SK-N-SH (cell line): ENCODE measurements at regions not wholly inside any gene's neighbourhood (a gene's known extent, or its start where the extent isn't known, plus 50 kb on each side); places are given as distances from the start of the nearest gene placed in this dataset.

Experiments used
- GATA2 ChIP-seq: sonication (generic); formaldehyde crosslinking; IDR thresholded peaks from 2 replicates; pipeline ENCODE4 v1.5.0; 2020; ENCODE audit warnings: mild to moderate bottlenecking, missing genetic modification reagents
- TAF1 ChIP-seq: IDR thresholded peaks from 2 replicates; pipeline ENCODE4 v1.6.1; 2012; ENCODE audit warnings: low read depth, mild to moderate bottlenecking, low read length, moderate library complexity, borderline replicate concordance
- TF ChIP-seq, protein P1 (sequence below): fragments of 200-600 bp; sonication (generic); IDR thresholded peaks from 2 replicates; pipeline ENCODE4 v1.6.1; 2017; ENCODE audit warnings: antibody characterized with exemption, mild to moderate bottlenecking, moderate library complexity

DNA sequence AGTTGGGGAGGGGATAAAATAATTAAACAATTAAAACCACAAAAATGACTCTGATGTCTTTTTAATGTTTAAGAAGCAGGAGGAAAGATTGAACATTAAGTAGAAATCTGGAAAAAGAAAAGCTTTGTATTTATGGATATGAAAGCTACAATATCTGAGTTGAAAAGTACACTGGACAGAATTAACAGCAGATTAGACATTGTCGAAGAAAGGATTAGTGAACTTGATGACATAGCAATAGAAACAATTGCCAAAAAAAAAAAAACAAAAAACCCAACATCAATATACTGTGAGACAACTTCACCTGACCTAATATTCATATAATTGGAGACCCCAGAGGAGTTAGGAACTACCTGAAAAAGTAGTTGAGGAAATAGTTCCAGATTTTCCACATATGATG lies 289.5 kb upstream of the RGS6 start:
- TF ChIP-seq, protein P1, sequence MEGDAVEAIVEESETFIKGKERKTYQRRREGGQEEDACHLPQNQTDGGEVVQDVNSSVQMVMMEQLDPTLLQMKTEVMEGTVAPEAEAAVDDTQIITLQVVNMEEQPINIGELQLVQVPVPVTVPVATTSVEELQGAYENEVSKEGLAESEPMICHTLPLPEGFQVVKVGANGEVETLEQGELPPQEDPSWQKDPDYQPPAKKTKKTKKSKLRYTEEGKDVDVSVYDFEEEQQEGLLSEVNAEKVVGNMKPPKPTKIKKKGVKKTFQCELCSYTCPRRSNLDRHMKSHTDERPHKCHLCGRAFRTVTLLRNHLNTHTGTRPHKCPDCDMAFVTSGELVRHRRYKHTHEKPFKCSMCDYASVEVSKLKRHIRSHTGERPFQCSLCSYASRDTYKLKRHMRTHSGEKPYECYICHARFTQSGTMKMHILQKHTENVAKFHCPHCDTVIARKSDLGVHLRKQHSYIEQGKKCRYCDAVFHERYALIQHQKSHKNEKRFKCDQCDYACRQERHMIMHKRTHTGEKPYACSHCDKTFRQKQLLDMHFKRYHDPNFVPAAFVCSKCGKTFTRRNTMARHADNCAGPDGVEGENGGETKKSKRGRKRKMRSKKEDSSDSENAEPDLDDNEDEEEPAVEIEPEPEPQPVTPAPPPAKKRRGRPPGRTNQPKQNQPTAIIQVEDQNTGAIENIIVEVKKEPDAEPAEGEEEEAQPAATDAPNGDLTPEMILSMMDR = no peak
- TF ChIP-seq GATA2 (CRISPR knock-in tag) (no peak), TAF1 (no peak)
